Posterior vena cava (tissue), 2 donors: ENCODE measurements at regions not wholly inside any gene's neighbourhood (a gene's known extent, or its start where the extent isn't known, plus 50 kb on each side); places are given as distances from the start of the nearest gene placed in this dataset.
"Not testable (repeated sequence)": the region's sequence is repeated elsewhere in the genome, so short reads cannot be mapped to it uniquely, and the experiment has no call there.

ENCODE experiments used
- DNase-seq: peaks from one replicate; pipeline ENCODE4 v3.0.0-alpha.2; 2020; ENCODE audit warnings: low spot score
- intact Hi-C, 2 donors: fragments of 100-400 bp; cut with DNase I; formaldehyde crosslinking; loops; one replicate each; pipeline versions ENCODE4 v1.14.1 to v1.14.2; 2022 to 2023
- donor health status: DM: yes; HTN: yes; CAD: no.
- donor health status: DM: yes; HTN: yes; CAD: no.

DNA sequence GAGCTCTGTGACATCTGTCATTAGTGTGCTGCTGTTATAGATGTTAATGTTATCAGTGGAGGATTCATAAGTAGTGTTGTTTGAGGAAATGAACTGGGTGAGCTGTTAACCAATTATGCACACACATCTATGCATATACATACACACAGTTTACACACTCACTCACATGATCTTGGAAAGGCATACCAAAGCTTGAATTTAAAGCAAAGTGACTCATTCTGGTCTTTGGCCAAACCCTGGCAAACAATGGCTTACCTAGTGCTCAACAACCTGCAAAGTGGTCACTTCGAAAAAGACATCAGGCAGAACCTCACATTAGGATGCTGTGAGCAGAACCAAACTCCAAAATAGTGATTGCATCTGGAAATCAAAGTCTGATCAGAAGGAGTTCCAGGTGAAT, 1037.3 kb upstream of the CDH6 start:
- no peak for DNase-seq
- intact Hi-C loops = no loop called here

DNA sequence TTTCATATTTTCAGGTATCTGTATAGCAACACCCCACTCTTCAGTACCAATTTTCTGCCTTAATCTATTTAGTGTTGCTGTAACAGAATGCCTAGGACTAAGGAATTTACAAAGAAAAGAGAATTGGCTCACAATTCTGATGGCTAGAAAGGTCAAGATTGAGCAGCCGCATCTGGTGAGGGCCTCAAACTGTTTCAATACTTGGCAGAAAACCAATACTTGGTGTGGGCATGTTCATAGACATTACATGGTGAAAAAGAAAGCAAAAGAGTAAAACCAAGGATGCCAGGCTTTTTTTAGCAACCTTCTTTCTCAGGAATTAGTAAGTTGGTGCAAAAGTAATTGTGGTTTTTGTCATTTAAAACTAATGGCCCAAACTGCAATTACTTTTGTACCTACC, 1041.1 kb upstream of the CDH6 start:
- DNase-seq = no peak
- intact Hi-C loops = no loop called here

DNA sequence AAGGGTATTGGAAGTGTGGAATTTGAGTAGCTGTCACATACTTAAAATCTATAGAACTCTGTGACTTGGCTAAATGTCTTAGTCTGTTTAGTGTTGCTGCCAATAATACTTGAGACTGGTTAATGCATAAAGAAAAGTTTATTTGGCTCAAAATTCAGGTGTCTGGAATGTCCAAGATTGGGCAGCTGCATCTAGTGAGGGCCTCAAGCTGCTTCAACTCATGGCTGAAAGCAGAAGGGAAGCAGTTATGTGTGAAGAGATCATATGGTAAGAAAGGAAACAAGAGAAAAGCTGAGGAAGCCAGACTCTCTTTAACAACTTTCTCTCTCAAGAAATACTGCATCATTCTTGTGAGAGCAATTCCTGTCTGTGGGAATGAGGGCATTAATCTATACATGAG, 1043.3 kb upstream of the CDH6 start:
- DNase-seq = no peak
- intact Hi-C loops = no loop called here

DNA sequence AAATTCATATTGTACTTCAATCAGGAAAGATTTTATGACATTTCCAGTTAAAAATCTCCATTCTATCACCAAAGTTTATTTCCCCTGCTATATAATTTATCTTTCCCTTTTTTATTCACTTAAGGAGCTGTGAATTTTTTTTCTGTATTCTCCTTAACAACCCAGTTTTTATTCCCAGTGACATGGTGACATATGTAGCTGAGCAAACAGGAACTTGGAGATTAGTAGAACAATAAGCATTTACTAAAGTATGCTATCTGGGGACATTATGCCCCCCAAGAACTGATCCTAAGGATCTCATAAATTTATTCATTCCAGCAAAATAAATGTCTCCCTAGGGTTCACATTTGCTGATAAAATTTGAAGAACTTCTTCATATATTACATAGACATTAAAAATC, 1044.0 kb upstream of the CDH6 start:
- DNase-seq = no peak
- intact Hi-C loops = no loop called here

- no peak for DNase-seq
- intact Hi-C loops = no loop called here
Measured at GRCh38 chr5:30147976-30148375, 1045.5 kb upstream of the CDH6 start.

GRCh38 chr5:30144059-30144458, 1049.4 kb upstream of the CDH6 start:
- intact Hi-C loops, DNase-seq: not testable (repeated sequence)

DNA sequence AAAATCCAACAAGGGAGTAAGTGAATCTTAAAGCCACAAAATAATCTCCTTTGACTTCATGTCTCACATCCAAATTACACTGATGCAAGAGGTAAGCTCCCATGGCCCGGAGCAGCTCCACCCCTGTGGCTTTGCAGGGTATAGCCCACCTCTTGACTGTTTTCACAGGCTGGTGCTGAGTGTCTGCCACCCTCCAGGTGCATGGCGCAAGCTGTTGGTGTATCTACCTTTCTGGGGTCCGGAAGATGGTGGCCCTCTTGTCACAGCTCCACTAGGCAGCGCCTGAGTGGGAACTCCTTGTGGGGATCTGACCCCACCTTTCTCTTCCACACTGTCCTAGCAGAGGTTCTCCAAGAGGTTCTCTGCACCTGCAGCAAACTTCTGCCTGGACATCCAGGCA, 1051.1 kb upstream of the CDH6 start:
- intact Hi-C loops = no loop called here

GRCh38 chr5:30121043-30121442, 1072.4 kb upstream of the CDH6 start:
- no peak for DNase-seq
- intact Hi-C loops = no loop called here

More for the DNA sequence above, 1051.1 kb upstream of the CDH6 start:
- DNase-seq = no peak

- no peak for DNase-seq
- intact Hi-C loops = no loop called here
Measured at GRCh38 chr5:30117135-30117534, 1076.4 kb upstream of the CDH6 start.

GRCh38 chr5:30113542-30113941, 1079.9 kb upstream of the CDH6 start:
- intact Hi-C loops = no loop called here
- no peak for DNase-seq

DNA sequence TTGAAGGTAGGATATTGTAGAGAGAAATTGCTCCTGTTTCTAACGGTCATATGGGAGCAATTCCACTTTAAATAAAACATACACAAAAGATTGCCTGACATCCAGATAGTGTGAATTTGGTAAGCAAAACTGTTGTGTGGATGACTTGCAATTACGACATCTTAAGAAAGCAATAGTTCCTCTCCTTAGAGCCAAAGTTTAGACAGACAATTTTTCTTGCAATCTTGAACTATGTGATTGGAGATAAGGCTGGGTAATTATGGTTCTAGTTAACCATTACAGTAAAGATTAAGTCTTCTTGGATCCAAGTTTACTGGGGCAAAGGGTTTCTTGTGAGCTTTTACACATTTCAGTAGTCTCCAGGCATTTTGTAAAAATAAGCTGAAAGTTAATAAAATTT, 1080.6 kb upstream of the CDH6 start:
- intact Hi-C loops = no loop called here
- DNase-seq = no peak

DNA sequence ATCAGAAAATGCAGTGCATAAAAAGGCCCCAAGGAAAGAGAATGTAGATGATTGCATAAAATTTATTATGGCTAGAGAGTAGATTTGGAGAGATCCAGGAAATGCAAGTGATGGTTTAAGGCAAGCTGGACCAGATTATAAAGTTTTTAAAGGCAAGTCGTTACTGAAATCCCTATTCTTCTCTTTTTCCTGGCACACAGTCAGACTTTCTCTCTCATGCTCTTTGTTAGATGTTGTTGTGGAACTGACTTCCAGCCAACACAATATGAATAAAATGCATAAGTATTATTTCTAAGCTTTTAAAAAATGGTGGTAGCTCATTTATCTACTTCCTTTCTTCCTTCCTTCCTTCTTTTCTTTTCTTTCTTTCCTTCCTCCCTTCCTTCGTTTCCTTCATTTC, 1085.4 kb upstream of the CDH6 start:
- no peak for DNase-seq
- intact Hi-C loops = no loop called here

DNA sequence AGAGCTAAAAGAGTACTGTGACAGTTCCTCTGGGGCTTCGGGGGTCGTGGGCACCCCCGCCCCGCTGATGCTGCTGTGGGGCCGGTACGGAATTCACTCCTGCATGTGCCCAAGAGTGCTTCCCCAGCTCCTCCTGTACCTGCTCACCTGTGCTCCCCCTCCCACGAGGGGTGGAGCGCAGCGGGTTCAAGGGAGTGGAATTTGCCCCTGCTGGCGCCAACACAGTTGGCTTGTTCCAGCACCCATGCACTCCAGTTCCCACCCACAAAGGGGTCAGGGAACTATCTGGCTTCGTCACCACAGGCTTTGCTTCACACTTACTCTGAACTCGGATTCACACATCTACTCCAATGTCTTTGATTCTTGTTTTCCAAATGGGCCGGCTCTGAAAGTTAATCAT, 1086.9 kb upstream of the CDH6 start:
- intact Hi-C loops = no loop called here
- DNase-seq = no peak

DNA sequence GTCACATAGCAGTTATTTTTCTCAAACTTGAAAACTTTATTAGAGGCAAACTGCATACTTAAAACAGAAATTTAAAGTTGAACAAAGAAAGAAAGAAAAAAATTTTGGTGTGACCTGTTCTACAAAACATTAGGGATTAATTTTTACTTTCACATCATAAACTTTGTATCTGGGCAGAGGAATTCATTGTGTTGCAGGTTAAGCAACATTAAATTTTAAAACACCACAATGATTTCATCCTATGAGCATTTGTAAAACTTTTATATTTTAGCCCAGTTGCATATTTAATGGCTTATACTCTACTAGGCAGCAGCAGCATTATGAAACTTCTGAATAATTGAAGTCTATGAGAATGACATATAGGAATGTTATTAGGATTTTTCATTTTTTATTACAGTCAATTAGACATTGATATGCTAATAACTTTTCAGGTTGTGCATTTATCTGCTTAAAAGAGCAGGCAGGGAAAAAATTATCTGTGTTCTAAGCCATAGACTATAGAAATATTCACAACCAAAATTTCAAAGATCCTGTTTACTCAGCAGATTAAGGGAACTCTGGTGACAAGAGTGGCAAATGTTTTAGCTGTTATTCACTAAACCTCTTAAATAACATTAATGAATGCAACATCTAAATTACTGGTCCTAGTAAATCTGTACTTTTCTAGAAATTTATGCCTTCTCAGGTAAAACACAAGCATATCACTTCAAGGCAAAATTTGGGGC, 1088.5 kb upstream of the CDH6 start:
- intact Hi-C loops = no loop called here
- no peak for DNase-seq

DNA sequence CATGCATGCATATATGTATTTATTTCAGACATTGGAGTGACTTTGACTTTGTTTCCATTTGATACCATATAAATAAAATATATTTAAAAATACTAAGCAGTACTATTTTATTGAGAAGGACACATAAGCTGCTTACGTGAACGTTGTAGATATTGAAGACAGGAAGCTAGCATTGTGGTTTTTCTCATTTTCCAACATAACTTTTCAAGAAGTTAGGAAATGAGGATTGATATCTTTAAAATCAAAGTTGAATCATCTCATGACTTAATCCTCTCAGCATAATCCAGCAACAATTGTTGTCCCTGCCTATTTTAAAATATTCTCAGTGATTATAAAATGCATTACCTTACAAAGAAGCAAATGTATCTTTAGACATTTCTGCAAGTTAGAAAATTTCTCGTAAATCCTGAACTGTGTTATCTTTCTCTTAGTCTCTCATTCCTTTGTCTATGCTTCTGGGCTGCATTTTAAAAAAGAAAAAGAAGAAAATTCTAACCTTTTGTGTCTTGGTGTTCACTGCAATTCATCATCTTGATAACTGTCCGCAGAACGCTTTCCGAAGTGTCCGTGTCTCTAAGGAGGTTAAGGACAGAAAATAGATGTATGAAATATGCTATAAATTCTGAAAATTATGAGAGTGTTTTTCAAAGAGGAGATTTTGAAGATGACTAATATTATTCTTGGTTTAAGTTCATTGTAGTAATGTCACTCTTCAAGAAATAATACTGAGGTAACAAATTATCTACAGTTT, 1089.9 kb upstream of the CDH6 start:
- no peak for DNase-seq
- intact Hi-C loops = no loop called here

- intact Hi-C loops = no loop called here
- no peak for DNase-seq
Measured at GRCh38 chr5:30103052-30103451, 1090.4 kb upstream of the CDH6 start.

- intact Hi-C loops = no loop called here
- no peak for DNase-seq
Measured at GRCh38 chr5:30102185-30102584, 1091.3 kb upstream of the CDH6 start.

GRCh38 chr5:30100929-30101328, 1092.6 kb upstream of the CDH6 start:
- intact Hi-C loops = no loop called here
- no peak for DNase-seq

GRCh38 chr5:30100148-30100713, 1093.3 kb upstream of the CDH6 start:
- intact Hi-C loops = no loop called here
- no peak for DNase-seq

DNA sequence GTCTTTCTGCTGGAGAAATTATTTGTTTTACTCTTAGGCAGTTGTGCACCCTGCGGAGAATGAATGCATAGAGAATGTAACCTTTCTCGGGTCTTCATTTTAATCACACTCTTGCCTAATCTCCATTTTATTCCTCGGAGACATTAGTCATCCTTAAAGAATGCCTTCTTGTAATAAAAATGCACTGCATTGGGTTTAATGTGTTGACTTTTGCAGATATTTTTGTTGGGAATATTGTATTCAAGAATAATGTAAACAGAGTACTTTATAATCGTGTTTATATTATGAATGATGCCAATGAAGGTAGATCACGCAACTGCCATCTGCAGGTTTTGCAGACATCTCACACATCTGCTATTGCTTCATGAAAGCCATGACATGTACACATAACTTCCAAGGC, 1093.9 kb upstream of the CDH6 start:
- no peak for DNase-seq
- intact Hi-C loops = no loop called here

DNA sequence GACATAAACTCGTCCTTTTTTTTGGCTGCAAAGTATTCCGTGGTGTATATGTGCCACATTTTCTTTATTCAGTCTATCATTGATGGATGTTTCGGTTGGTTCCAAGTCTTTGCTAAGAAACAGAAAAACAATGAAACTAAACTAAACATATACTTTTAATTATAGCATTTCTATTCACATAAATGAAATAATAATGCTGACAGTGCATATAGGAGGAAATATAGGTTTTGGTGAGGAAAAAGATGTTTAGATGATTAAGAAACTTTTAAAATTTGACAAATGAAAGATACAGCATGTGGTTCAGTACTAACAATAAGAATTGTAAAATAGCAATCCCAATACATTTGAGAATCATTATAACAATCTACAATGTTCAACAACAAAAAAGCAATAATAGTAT, 1094.5 kb upstream of the CDH6 start:
- DNase-seq = no peak
- intact Hi-C loops = no loop called here
